Mesodermal cell (in vitro differentiated cells): ENCODE measurements at regions not wholly inside any gene's neighbourhood (a gene's known extent, or its start where the extent isn't known, plus 50 kb on each side); places are given as distances from the start of the nearest gene placed in this dataset.
A peak's percentile ranks its signal among the peaks of the same experiment; 100 is the strongest.

Experiments
- H3K27ac ChIP-seq: 2 replicates; pipeline ENCODE4 v1.7.0; 2013; ENCODE audit warnings: mild to moderate bottlenecking, low read depth, low read length, moderate library complexity; ENCODE audit not compliant: severe bottlenecking
- H3K36me3 ChIP-seq: 2 replicates; pipeline ENCODE4 v1.7.1; 2013; ENCODE audit warnings: mild to moderate bottlenecking, low read length, moderate library complexity; ENCODE audit not compliant: control insufficient read depth, insufficient read depth
- H3K4me1 ChIP-seq: one replicate; pipeline ENCODE4 v1.7.1; 2013; ENCODE audit warnings: mild to moderate bottlenecking, low read length; ENCODE audit not compliant: insufficient read depth, control insufficient read depth, poor library complexity, severe bottlenecking
- H3K4me3 ChIP-seq: 2 replicates; pipeline ENCODE4 v1.7.0; 2013; ENCODE audit warnings: low read length, control low read depth, mild to moderate bottlenecking; ENCODE audit not compliant: insufficient read depth, poor library complexity, severe bottlenecking; ENCODE audit errors: extremely low read depth
- H3K9me3 ChIP-seq: 2 replicates; pipeline ENCODE4 v1.7.1; 2013; ENCODE audit warnings: mild to moderate bottlenecking, low read length, moderate library complexity; ENCODE audit not compliant: control insufficient read depth
- WGBS, 2 experiments: methylation state at CpG; one replicate each; pipeline ENCODE4 v1.1.5; 2013; ENCODE audit warnings: missing lambda C conversion rate in 2 of 2; ENCODE audit not compliant: insufficient coverage in 2 of 2; 5-methylcytosine and 5-hydroxymethylcytosine counted together

- Histone ChIP-seq H3K4me1 (no peaks in the 10 kb centered on the region), H3K9me3 (no peaks in the 10 kb centered on the region), H3K36me3 (no peaks in the 10 kb centered on the region), H3K27ac (no peak overlapping the region), H3K4me3 (no peak overlapping the region)
- 93 to 96% methylated on average over 8 of the region's 13 CpGs for WGBS, 2 experiments
Observed at GRCh38 chr2:479490-480176, 191.7 kb upstream of the ALKAL2 start.

DNA sequence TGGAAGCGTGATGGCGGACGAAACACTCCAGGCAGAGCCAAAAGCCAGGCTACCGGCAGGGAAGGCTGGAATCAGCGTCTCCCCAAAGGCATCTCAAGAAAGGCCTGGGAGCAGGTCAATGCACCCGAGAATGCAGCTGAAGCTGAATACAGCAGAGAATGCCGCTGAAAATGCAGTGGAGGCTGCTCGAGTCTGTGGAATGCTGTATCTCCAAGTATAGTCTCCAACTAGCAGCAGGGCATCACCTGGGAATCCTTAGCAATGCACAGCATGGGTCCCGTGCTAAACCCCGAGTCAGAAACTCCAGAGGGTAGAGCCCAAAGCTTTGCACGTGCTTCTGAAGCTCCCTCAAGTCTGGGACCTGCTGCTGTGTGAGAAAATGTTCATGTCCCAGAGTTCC lies 191.1 kb upstream of the ALKAL2 start:
- 61 to 63% methylated on average over 11 of the region's 11 CpGs for WGBS, 2 experiments
- H3K36me3 ChIP-seq = no peaks in the 10 kb centered on the region
- no peak overlapping the region for H3K27ac ChIP-seq

DNA sequence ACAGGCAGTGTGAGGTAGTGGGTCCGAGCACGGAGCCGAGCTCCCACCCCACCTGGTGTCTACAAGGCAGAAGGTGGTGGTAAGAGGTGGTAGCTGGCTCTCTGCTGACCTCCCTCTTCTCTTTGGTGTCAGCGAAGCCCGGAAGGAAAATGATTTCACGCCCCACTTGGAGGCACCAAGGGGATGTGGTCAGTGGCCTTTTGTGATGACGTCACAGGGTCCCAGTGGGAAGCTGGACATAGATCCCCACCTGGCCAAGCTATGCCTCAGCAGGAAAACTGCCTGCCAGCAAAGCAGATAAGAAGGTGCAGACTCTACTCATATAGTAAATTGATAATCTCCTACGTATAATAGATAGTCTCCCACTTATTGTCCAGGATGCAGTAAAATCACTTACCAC lies 183.7 kb upstream of the ALKAL2 start:
- WGBS, 2 experiments = 86 to 96% methylated on average over 1 to 5 of the region's 8 CpGs
- no peaks in the 10 kb centered on the region for H3K4me1 ChIP-seq

More for the DNA sequence above, 191.1 kb upstream of the ALKAL2 start:
- Histone ChIP-seq H3K4me3 (no peak overlapping the region), H3K4me1 (no peaks in the 10 kb centered on the region), H3K9me3 (no peaks in the 10 kb centered on the region)

DNA sequence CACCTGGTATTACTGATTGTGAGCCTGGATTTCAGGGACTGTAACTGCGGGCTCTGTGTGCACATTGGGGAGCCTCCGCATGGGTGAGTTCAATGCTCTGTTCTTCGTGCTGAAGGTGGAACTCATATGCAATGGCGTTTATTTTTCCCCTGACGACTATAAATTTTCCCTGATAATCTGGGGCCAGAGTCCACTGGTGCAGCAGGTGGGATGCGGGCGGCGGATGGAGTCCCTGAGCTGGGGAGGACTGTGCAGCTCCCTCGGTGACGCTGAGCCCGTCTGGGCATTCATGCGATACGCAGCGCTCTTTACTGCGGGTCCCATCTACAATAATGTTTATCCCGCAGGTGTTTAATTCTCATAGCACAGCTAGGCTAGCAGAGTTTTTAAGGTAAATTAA lies 181.6 kb upstream of the ALKAL2 start:
- peaks cover 5% of the 10 kb centered on the region for H3K9me3 ChIP-seq
- no peaks in the 10 kb centered on the region for H3K36me3 ChIP-seq
- H3K4me1 ChIP-seq = no peaks in the 10 kb centered on the region
- 86 to 94% methylated on average over 14 to 16 of the region's 16 CpGs for WGBS, 2 experiments
- H3K4me3 ChIP-seq = no peak overlapping the region
- no peak overlapping the region for H3K27ac ChIP-seq

More for the DNA sequence above, 183.7 kb upstream of the ALKAL2 start:
- no peaks in the 10 kb centered on the region for H3K36me3 ChIP-seq
- H3K27ac ChIP-seq = no peak overlapping the region
- peaks cover 5% of the 10 kb centered on the region for H3K9me3 ChIP-seq
- H3K4me3 ChIP-seq = no peak overlapping the region

- no peaks in the 10 kb centered on the region for H3K4me1 ChIP-seq
- H3K4me3 ChIP-seq = no peak overlapping the region
- peaks cover 4% of the 10 kb centered on the region for H3K9me3 ChIP-seq
- H3K27ac ChIP-seq = no peak overlapping the region
- no peaks in the 10 kb centered on the region for H3K36me3 ChIP-seq
- WGBS, 2 experiments = 86 to 92% methylated on average over 15 to 22 of the region's 29 CpGs
Observed at GRCh38 chr2:468648-469336, 180.9 kb upstream of the ALKAL2 start.

DNA sequence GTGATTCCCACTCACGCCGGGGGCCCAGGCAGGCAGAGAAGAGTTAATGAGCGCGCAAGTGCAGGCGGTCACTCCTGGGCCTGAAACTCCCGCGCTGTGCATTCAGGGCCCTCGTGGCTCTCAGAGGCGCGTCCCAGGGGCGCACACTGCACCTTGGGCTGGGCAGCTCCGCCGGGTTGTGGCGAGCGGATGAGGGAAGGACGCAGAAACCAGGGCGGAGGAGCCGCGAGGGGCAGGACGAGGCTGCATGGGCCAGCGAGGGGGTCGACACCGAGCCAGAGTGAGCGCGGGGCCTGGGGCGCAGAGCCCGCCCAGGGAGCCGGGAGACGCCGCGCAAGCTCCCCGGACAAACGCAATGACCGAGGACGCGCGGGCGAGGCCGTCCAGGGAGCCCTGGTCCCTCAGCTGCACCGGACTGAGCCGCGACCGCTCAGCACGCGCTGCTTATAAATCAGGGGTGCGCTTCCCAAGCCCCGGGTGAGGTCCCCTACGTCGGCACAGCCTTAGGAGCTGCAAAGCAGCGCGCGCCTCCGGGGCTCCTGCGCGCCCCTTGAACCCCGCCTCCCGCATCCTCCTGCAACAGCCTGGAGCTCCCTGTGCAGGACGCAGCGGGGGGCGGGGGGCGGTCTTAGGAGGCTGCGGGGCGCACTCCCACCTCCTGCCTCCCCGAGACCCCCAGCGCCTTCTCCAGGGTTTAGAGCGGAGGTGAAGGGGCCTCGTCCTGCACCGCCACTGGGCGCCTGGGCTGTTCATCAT lies 180.2 kb upstream of the ALKAL2 start:
- Histone ChIP-seq H3K9me3 (no peaks in the 10 kb centered on the region), H3K27ac (no peak overlapping the region), H3K36me3 (no peaks in the 10 kb centered on the region), H3K4me3 (peak overlapping the region; percentile 6), H3K4me1 (no peaks in the 10 kb centered on the region)
- WGBS, 2 experiments = 9 to 25% methylated on average over 41 to 65 of the region's 69 CpGs

- Histone ChIP-seq H3K36me3 (no peaks in the 10 kb centered on the region), H3K9me3 (no peaks in the 10 kb centered on the region), H3K4me3 (no peak overlapping the region), H3K27ac (no peak overlapping the region), H3K4me1 (no peaks in the 10 kb centered on the region)
- WGBS, 2 experiments = 74 to 81% methylated on average over 14 to 17 of the region's 18 CpGs
Observed at GRCh38 chr2:467543-467891, 179.6 kb upstream of the ALKAL2 start.

GRCh38 chr2:467101-467500 lies 179.2 kb upstream of the ALKAL2 start:
- 87 to 91% methylated on average over 7 to 10 of the region's 15 CpGs for WGBS, 2 experiments
- H3K4me1 ChIP-seq = no peaks in the 10 kb centered on the region
- no peaks in the 10 kb centered on the region for H3K9me3 ChIP-seq
- no peak overlapping the region for H3K4me3 ChIP-seq
- H3K36me3 ChIP-seq = no peaks in the 10 kb centered on the region
- no peak overlapping the region for H3K27ac ChIP-seq

- H3K4me1 ChIP-seq = no peaks in the 10 kb centered on the region
- no peak overlapping the region for H3K4me3 ChIP-seq
- no peak overlapping the region for H3K27ac ChIP-seq
- 90 to 91% methylated on average over 16 to 18 of the region's 19 CpGs for WGBS, 2 experiments
- H3K9me3 ChIP-seq = no peaks in the 10 kb centered on the region
- H3K36me3 ChIP-seq = no peaks in the 10 kb centered on the region
Observed at GRCh38 chr2:464562-465309, 176.8 kb upstream of the ALKAL2 start.

DNA sequence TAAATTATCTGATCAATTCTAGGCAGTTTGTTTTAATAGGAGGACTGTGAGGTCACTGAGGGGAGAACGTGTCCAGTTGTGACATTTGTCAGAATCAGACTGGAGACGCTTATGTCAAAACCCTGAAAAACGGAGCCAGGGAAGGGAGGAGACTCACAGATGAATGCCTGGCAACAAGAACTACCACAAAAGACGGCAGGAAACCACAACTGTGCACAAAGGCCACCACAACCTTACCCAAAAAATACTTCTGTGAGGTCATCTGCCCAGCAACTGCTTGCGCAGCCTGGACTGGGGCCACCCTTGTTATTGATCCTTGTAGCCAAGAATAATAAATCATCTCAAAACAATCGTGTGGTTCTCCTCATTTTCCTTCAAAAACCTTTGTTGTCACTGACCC lies 173.0 kb upstream of the ALKAL2 start:
- H3K9me3 ChIP-seq = no peaks in the 10 kb centered on the region
- WGBS, 2 experiments = 87 to 89% methylated on average over 5 to 6 of the region's 6 CpGs

More for the DNA sequence above, 173.0 kb upstream of the ALKAL2 start:
- no peaks in the 10 kb centered on the region for H3K4me1 ChIP-seq
- no peak overlapping the region for H3K4me3 ChIP-seq
- no peaks in the 10 kb centered on the region for H3K36me3 ChIP-seq
- no peak overlapping the region for H3K27ac ChIP-seq
